BLaER1 treated with 17β-estradiol and CSF1 and Interleukin-3, amounts not matched to agents 10 nM and 100 nM (cell line): ENCODE measurements at regions not wholly inside any gene's neighbourhood (a gene's known extent, or its start where the extent isn't known, plus 50 kb on each side); places are given as distances from the start of the nearest gene placed in this dataset.
A peak's percentile ranks its signal among the peaks of the same experiment; 100 is the strongest.

ENCODE experiments used
- H3K27ac ChIP-seq, 11 experiments: shearing (Covaris generic); formaldehyde crosslinking; 2 replicates each; pipeline ENCODE4 v1.8.1; 2022
- H3K27me3 ChIP-seq, 11 experiments: shearing (Covaris generic); formaldehyde crosslinking; 2 replicates each; pipeline ENCODE4 v1.8.1; 2022
- H3K36me3 ChIP-seq, 11 experiments: shearing (Covaris generic); formaldehyde crosslinking; 2 replicates each; pipeline ENCODE4 v1.8.1; 2022
- H3K4me1 ChIP-seq, 10 experiments: shearing (Covaris generic); formaldehyde crosslinking; 2 replicates each; pipeline ENCODE4 v1.8.1; 2022
- H3K4me2 ChIP-seq, 11 experiments: shearing (Covaris generic); formaldehyde crosslinking; 2 replicates each; pipeline ENCODE4 v1.8.1; 2022
- H3K4me3 ChIP-seq, 10 experiments: shearing (Covaris generic); formaldehyde crosslinking; 2 replicates each; pipeline ENCODE4 v1.8.1; 2022
- H3K9ac ChIP-seq, 11 experiments: shearing (Covaris generic); formaldehyde crosslinking; 2 replicates each; pipeline ENCODE4 v1.8.1; 2022
- H3K9me3 ChIP-seq, 11 experiments: shearing (Covaris generic); formaldehyde crosslinking; replicated peaks in 1 of 11; 2 replicates each; pipeline ENCODE4 v1.8.1; 2022
- H4K20me1 ChIP-seq, 11 experiments: shearing (Covaris generic); formaldehyde crosslinking; 2 replicates each; pipeline ENCODE4 v1.8.1; 2022
- Cebpa-rat ChIP-seq, 11 experiments: shearing (Covaris generic); IDR thresholded peaks; 2 replicates each; pipeline ENCODE4 v1.8.1; 2022

DNA sequence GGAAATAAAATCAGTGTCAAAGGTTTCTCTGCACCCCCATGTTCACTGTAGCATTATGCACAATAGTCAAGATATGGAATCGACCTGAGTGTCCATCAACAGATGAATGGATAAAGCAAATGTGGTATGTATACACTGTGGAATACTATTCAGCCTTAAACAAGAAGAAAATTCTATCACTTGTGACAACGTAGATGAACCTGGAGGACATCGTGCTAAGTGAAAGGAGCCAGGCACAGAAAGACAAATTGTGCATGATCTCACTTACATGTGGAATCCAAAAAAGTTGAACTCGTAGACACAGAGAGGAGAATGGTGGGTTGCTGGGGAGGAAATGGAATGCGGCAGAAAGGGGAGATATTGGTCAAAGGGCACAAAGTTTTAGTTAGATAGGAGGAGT is 136.3 kb upstream of the ESR1 start:
- no peak overlapping the region for H3K4me2 ChIP-seq
- H3K4me1 ChIP-seq, result peaks cover 0 to 15% (median 2%) of the 10 kb centered on the region in 10 experiments; a peak in 9 of 20 replicates
- H3K4me3 ChIP-seq, result no peak overlapping the region
- TF ChIP-seq Cebpa-rat (IDR thresholded peaks at IDR 0.05), result no peak
- H4K20me1 ChIP-seq, result no peaks in the 10 kb centered on the region
- no peaks in the 10 kb centered on the region for H3K36me3 ChIP-seq
- H3K9me3 ChIP-seq, result peaks cover 0 to 10% (median 0%) of the 10 kb centered on the region in 11 experiments; a peak in 3 of 22 replicates
- H3K27me3 ChIP-seq, result no peaks in the 10 kb centered on the region
- no peak overlapping the region for H3K27ac ChIP-seq
- no peak overlapping the region for H3K9ac ChIP-seq

- Histone ChIP-seq H3K27me3 (no peaks in the 10 kb centered on the region), H3K4me2 (peak overlapping the region in 1 of 11 experiments; percentile 83; a peak in 3 of 22 replicates), H3K27ac (no peak overlapping the region), H3K4me1 (peaks cover 0 to 20% (median 2%) of the 10 kb centered on the region in 10 experiments; a peak in 9 of 20 replicates), H3K9me3 (peaks cover 0 to 10% (median 0%) of the 10 kb centered on the region in 11 experiments; a peak in 3 of 22 replicates), H3K4me3 (no peak overlapping the region), H4K20me1 (no peaks in the 10 kb centered on the region), H3K36me3 (no peaks in the 10 kb centered on the region), H3K9ac (no peak overlapping the region)
- TF ChIP-seq Cebpa-rat (IDR thresholded peaks at IDR 0.05), result no peak
Observed at GRCh38 chr6:151674578-151674977, 132.9 kb upstream of the ESR1 start.

GRCh38 chr6:151675746-151676459 is 131.6 kb upstream of the ESR1 start:
- Histone ChIP-seq H3K27ac (no peak overlapping the region), H3K9me3 (peaks cover 0 to 10% (median 0%) of the 10 kb centered on the region in 11 experiments; a peak in 3 of 22 replicates), H4K20me1 (no peaks in the 10 kb centered on the region), H3K4me3 (no peak overlapping the region), H3K36me3 (no peaks in the 10 kb centered on the region), H3K9ac (no peak overlapping the region), H3K27me3 (no peaks in the 10 kb centered on the region), H3K4me1 (peaks cover 2 to 24% (median 6%) of the 10 kb centered on the region in 10 experiments), H3K4me2 (peak overlapping the region in 4 of 11 experiments; percentile 58 to 83 (median 66); a peak in 6 of 22 replicates)
- no peak for TF ChIP-seq Cebpa-rat (IDR thresholded peaks at IDR 0.05)

DNA sequence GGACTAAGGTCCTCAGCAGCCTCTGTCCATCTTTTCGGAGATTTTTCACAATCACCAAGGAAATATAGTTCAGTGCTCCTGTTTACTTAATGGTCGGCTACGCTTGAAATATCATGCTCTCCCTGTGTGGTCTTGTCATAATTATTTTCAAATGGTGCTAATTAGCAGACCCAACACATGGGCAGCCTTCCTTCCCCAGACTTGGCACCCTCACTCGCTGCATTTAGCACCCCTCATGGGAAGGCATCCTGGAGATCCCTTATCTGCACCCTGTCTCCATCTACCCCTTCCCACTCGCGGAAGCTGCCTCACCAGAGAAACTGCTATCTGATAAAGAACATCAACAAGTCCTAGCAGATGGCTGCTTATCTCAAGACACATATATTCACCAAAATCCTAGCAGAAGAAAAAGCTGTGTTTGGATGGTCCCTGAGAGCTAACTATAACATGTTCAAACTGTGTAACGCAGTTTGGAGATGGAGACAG is 131.0 kb upstream of the ESR1 start:
- H3K4me1 ChIP-seq, result peaks cover 8 to 30% (median 12%) of the 10 kb centered on the region in 10 experiments
- H3K9me3 ChIP-seq, result peaks cover 0 to 7% (median 0%) of the 10 kb centered on the region in 11 experiments; a peak in 2 of 22 replicates
- H3K4me2 ChIP-seq, result peak overlapping the region in 3 of 11 experiments; percentile 58 to 83 (median 72); a peak in 5 of 22 replicates
- no peak for TF ChIP-seq Cebpa-rat (IDR thresholded peaks at IDR 0.05)
- H3K4me3 ChIP-seq, result no peak overlapping the region
- no peaks in the 10 kb centered on the region for H3K36me3 ChIP-seq
- H3K27me3 ChIP-seq, result peaks cover 0 to 5% (median 0%) of the 10 kb centered on the region in 11 experiments; a peak in 4 of 22 replicates
- no peaks in the 10 kb centered on the region for H4K20me1 ChIP-seq
- no peak overlapping the region for H3K9ac ChIP-seq
- H3K27ac ChIP-seq, result no peak overlapping the region

- peaks cover 0 to 7% (median 0%) of the 10 kb centered on the region in 11 experiments; a peak in 2 of 22 replicates for H3K9me3 ChIP-seq
- TF ChIP-seq Cebpa-rat (IDR thresholded peaks at IDR 0.05), result no peak
- no peak overlapping the region for H3K4me3 ChIP-seq
- H3K4me2 ChIP-seq, result no peak overlapping the region
- no peak overlapping the region for H3K27ac ChIP-seq
- no peaks in the 10 kb centered on the region for H4K20me1 ChIP-seq
- peaks cover 0 to 9% (median 0%) of the 10 kb centered on the region in 11 experiments; a peak in 4 of 22 replicates for H3K27me3 ChIP-seq
- H3K4me1 ChIP-seq, result peaks cover 17 to 39% (median 20%) of the 10 kb centered on the region in 10 experiments
- H3K9ac ChIP-seq, result no peak overlapping the region
- H3K36me3 ChIP-seq, result no peaks in the 10 kb centered on the region
Observed at GRCh38 chr6:151677404-151677803, 130.1 kb upstream of the ESR1 start.

DNA sequence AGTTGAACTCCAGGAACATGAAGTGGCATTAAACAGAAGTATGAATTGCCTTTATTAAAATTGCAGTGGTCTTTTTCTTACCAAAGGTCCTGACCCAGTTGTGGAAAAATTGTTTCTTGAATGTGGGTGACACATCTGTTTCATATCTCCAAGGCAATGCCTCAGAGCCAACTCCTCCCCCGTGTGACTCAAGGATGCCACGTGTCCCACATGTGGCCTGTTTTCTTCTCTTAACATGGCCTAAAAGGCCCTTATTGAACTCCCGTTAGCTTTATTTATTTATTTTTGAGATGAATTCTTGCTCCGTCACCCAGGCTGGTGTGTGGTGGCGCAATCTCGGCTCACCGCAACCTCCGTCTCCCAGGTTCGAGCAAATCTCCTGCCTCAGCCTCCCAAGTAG is 128.4 kb upstream of the ESR1 start:
- Histone ChIP-seq H3K4me1 (peaks cover 21 to 42% (median 22%) of the 10 kb centered on the region in 10 experiments), H3K4me2 (no peak overlapping the region), H3K27me3 (peaks cover 0 to 9% (median 0%) of the 10 kb centered on the region in 11 experiments; a peak in 4 of 22 replicates), H3K36me3 (no peaks in the 10 kb centered on the region), H3K9me3 (peaks cover 0 to 6% (median 0%) of the 10 kb centered on the region in 11 experiments; a peak in 2 of 22 replicates), H3K27ac (no peak overlapping the region), H4K20me1 (no peaks in the 10 kb centered on the region), H3K9ac (no peak overlapping the region), H3K4me3 (no peak overlapping the region)
- TF ChIP-seq Cebpa-rat (IDR thresholded peaks at IDR 0.05), result no peak

- Histone ChIP-seq H3K36me3 (no peaks in the 10 kb centered on the region), H3K27me3 (peaks cover 0 to 9% (median 0%) of the 10 kb centered on the region in 11 experiments; a peak in 4 of 22 replicates), H3K4me1 (peaks cover 21 to 41% (median 22%) of the 10 kb centered on the region in 10 experiments), H3K9me3 (no peaks in the 10 kb centered on the region), H4K20me1 (no peaks in the 10 kb centered on the region), H3K27ac (no peak overlapping the region), H3K9ac (no peak overlapping the region), H3K4me3 (no peak overlapping the region), H3K4me2 (no peak overlapping the region)
- no peak for TF ChIP-seq Cebpa-rat (IDR thresholded peaks at IDR 0.05)
Observed at GRCh38 chr6:151679941-151680340, 127.5 kb upstream of the ESR1 start.

- TF ChIP-seq Cebpa-rat (IDR thresholded peaks at IDR 0.05), result no peak
- Histone ChIP-seq H3K27ac (peak overlapping the region in 3 of 11 experiments; percentile 14 to 32 (median 30); a peak in 2 of 22 replicates), H3K4me1 (peaks cover 18 to 31% (median 22%) of the 10 kb centered on the region in 10 experiments), H3K9me3 (no peaks in the 10 kb centered on the region), H3K9ac (peak overlapping the region in 6 of 11 experiments; percentile 9 to 56 (median 34); a peak in 3 of 22 replicates), H3K4me3 (peak overlapping the region in 6 of 10 experiments; percentile 15 to 59 (median 38); a peak in 10 of 20 replicates), H3K36me3 (no peaks in the 10 kb centered on the region), H3K27me3 (peaks cover 0 to 9% (median 0%) of the 10 kb centered on the region in 11 experiments; a peak in 4 of 22 replicates), H3K4me2 (peak overlapping the region; percentile 69 to 94 (median 83)), H4K20me1 (no peaks in the 10 kb centered on the region)
Observed at GRCh38 chr6:151680846-151681432, 126.5 kb upstream of the ESR1 start.
